CD14-positive monocyte (primary cell): ENCODE measurements at regions not wholly inside any gene's neighbourhood (a gene's known extent, or its start where the extent isn't known, plus 50 kb on each side); places are given as distances from the start of the nearest gene placed in this dataset.

Experiments
- DNase-seq, 3 donors: peaks; one replicate each; pipeline ENCODE4 v3.0.0-alpha.2; 2011 to 2022
- H2AFZ ChIP-seq: 2 replicates; pipeline ENCODE4 v1.6.0; 2012; ENCODE audit warnings: mild to moderate bottlenecking, low read depth, low read length, inconsistent platforms; ENCODE audit not compliant: insufficient read depth, poor library complexity, severe bottlenecking
- H3K27ac ChIP-seq, 2 donors: 1 replicate in 1 of 2; 2 replicates in 1 of 2; pipeline ENCODE4 v1.5.1; 2012 to 2013; ENCODE audit warnings: low read length in 2 of 2, control low read depth in 1 of 2, inconsistent platforms in 1 of 2, low read depth in 1 of 2, mild to moderate bottlenecking in 1 of 2
- H3K27me3 ChIP-seq, 2 donors: one replicate each; pipeline versions ENCODE4 v1.6.0 to v1.6.1; 2011 to 2013; ENCODE audit warnings: low read length in 2 of 2; ENCODE audit not compliant: control insufficient read depth in 2 of 2, insufficient read depth in 2 of 2
- H3K36me3 ChIP-seq, 2 donors: replicated peaks in 1 of 2; 1 replicate in 1 of 2; 2 replicates in 1 of 2; pipeline versions ENCODE4 v1.5.1 to v1.6.1; 2012 to 2013; ENCODE audit warnings: low read length in 2 of 2, control low read depth in 1 of 2, inconsistent platforms in 1 of 2, mild to moderate bottlenecking in 1 of 2; ENCODE audit not compliant: insufficient read depth in 2 of 2, control insufficient read depth in 1 of 2
- H3K4me1 ChIP-seq, 2 donors: 1 replicate in 1 of 2; 2 replicates in 1 of 2; pipeline versions ENCODE4 v1.5.1 to v1.6.1; 2012 to 2013; ENCODE audit warnings: low read length in 2 of 2, control low read depth in 1 of 2, inconsistent platforms in 1 of 2, mild to moderate bottlenecking in 1 of 2, moderate library complexity in 1 of 2; ENCODE audit not compliant: insufficient read depth in 2 of 2, control insufficient read depth in 1 of 2
- H3K4me2 ChIP-seq: replicated peaks from 2 replicates; pipeline ENCODE3; 2012; ENCODE audit warnings: low read length, moderate library complexity, mild to moderate bottlenecking; ENCODE audit not compliant: poor library complexity, severe bottlenecking; ENCODE audit errors: extremely low read depth
- H3K4me3 ChIP-seq, 3 experiments: fragments of 200-600 bp in 1 of 3; sonication (generic) in 1 of 3; replicated peaks in 1 of 3; 1 replicate in 2 of 3; 2 replicates in 1 of 3; pipeline ENCODE4 v1.5.1; 2011 to 2013; ENCODE audit warnings: low read length in 3 of 3, mild to moderate bottlenecking in 3 of 3, control low read depth in 2 of 3, low read depth in 2 of 3, inconsistent platforms in 1 of 3, moderate library complexity in 1 of 3
- H3K79me2 ChIP-seq: 2 replicates; pipeline ENCODE4 v1.6.0; 2012; ENCODE audit warnings: mild to moderate bottlenecking, control low read depth, inconsistent platforms, low read length, moderate library complexity; ENCODE audit not compliant: insufficient read depth
- H3K9ac ChIP-seq: 2 replicates; pipeline ENCODE4 v1.6.0; 2017; ENCODE audit warnings: low read length, mild to moderate bottlenecking; ENCODE audit not compliant: insufficient read depth, poor library complexity, severe bottlenecking
- H3K9me3 ChIP-seq, 2 donors: replicated peaks in 1 of 2; 1 replicate in 1 of 2; 2 replicates in 1 of 2; pipeline versions ENCODE4 v1.5.1 to v1.6.1; 2012 to 2013; ENCODE audit warnings: low read length in 2 of 2, control low read depth in 1 of 2; ENCODE audit not compliant: control insufficient read depth in 1 of 2, insufficient read depth in 1 of 2
- H4K20me1 ChIP-seq: 2 replicates; pipeline ENCODE4 v1.6.0; 2012; ENCODE audit warnings: mild to moderate bottlenecking, low read length, control low read depth, moderate library complexity; ENCODE audit not compliant: insufficient read depth
- H3K27ac Mint-ChIP-seq, 7 donors: one replicate each; pipeline ENCODE4 v1.8.0; 2020; ENCODE audit warnings: mild to moderate bottlenecking in 7 of 7, mixed read lengths in 7 of 7, moderate library complexity in 6 of 7, inconsistent platforms in 2 of 7
- H3K27me3 Mint-ChIP-seq, 3 donors: one replicate each; pipeline ENCODE4 v1.8.0; 2021 to 2022; ENCODE audit warnings: low read depth in 3 of 3, mild to moderate bottlenecking in 3 of 3, mixed read lengths in 3 of 3, moderate library complexity in 3 of 3, inconsistent platforms in 1 of 3
- H3K36me3 Mint-ChIP-seq, 2 donors: one replicate each; pipeline ENCODE4 v1.8.0; 2020; ENCODE audit warnings: mixed read lengths in 2 of 2, inconsistent platforms in 1 of 2, mild to moderate bottlenecking in 1 of 2
- H3K4me1 Mint-ChIP-seq: one replicate; pipeline ENCODE4 v1.8.0; 2020; ENCODE audit warnings: mild to moderate bottlenecking, mixed read lengths
- H3K4me3 Mint-ChIP-seq, 2 donors: one replicate each; pipeline ENCODE4 v1.8.0; 2020; ENCODE audit warnings: mild to moderate bottlenecking in 2 of 2, mixed read lengths in 2 of 2, moderate library complexity in 1 of 2
- H3K9me3 Mint-ChIP-seq, 7 donors: one replicate each; pipeline ENCODE4 v1.8.0; 2020 to 2022; ENCODE audit warnings: mixed read lengths in 7 of 7, mild to moderate bottlenecking in 6 of 7, moderate library complexity in 6 of 7, inconsistent platforms in 2 of 7
- CTCF ChIP-seq: fragments of 200-600 bp; IDR thresholded peaks from one replicate; pipeline ENCODE4 v1.8.0; 2022; ENCODE audit warnings: antibody characterized with exemption, mild to moderate bottlenecking
- WGBS: methylation state at CpG from one replicate; pipeline ENCODE4 v1.1.5; 2013; ENCODE audit warnings: missing lambda C conversion rate; ENCODE audit not compliant: insufficient coverage; 5-methylcytosine and 5-hydroxymethylcytosine counted together
- intact Hi-C, 2 donors: fragments of 100-400 bp; cut with micrococcal nuclease; formaldehyde crosslinking; loops; one replicate each; pipeline versions ENCODE4 v1.15.0 to v1.15.1; 2023

GRCh38 chr14:80005561-80005960 lies 205.7 kb downstream of the DIO2 start:
- Histone ChIP-seq H3K79me2 (no peaks in the 10 kb centered on the region), H3K4me2 (no peak overlapping the region), H3K27ac (no peak overlapping the region), H3K36me3 (no peaks in the 10 kb centered on the region), H2AFZ (no peak overlapping the region), H3K4me3 (no peak overlapping the region), H3K27me3 (no peaks in the 10 kb centered on the region), H3K9ac (no peak overlapping the region), H3K9me3 (no peaks in the 10 kb centered on the region), H3K4me1 (no peaks in the 10 kb centered on the region), H4K20me1 (no peaks in the 10 kb centered on the region)
- no peak for DNase-seq
- Mint-ChIP-seq H3K27me3 (no peaks in the 10 kb centered on the region), H3K4me1 (no peaks in the 10 kb centered on the region), H3K27ac (no peak overlapping the region), H3K4me3 (no peak overlapping the region), H3K36me3 (no peaks in the 10 kb centered on the region), H3K9me3 (peaks cover 0 to 4% (median 0%) of the 10 kb centered on the region in 7 donors)
- intact Hi-C loops: no loop called here
- no peak for TF ChIP-seq CTCF
- no CpG with 5 or more reads among the region's 1 CpG for WGBS

- Histone ChIP-seq H3K27me3 (no peaks in the 10 kb centered on the region), H3K27ac (no peak overlapping the region), H4K20me1 (no peaks in the 10 kb centered on the region), H2AFZ (no peak overlapping the region), H3K36me3 (no peaks in the 10 kb centered on the region), H3K4me2 (no peak overlapping the region), H3K9ac (no peak overlapping the region), H3K4me1 (no peaks in the 10 kb centered on the region), H3K79me2 (no peaks in the 10 kb centered on the region), H3K9me3 (no peaks in the 10 kb centered on the region), H3K4me3 (no peak overlapping the region)
- Mint-ChIP-seq H3K27ac (no peak overlapping the region), H3K4me1 (no peaks in the 10 kb centered on the region), H3K4me3 (no peak overlapping the region), H3K36me3 (no peaks in the 10 kb centered on the region), H3K27me3 (no peaks in the 10 kb centered on the region), H3K9me3 (peaks cover 0 to 9% (median 0%) of the 10 kb centered on the region in 7 donors)
- TF ChIP-seq CTCF: no peak
- intact Hi-C loops: no loop called here
- DNase-seq: no peak
- 100% methylated on average over 1 of the region's 3 CpGs for WGBS
Measured at GRCh38 chr14:80004871-80005270, 206.4 kb downstream of the DIO2 start.
